Activated CD4-positive, alpha-beta T cell treated with anti-CD3 and anti-CD28 coated beads, Interleukin-2, amount 50 U/mL, for 24 hours (primary cell): ENCODE measurements at regions not wholly inside any gene's neighbourhood (a gene's known extent, or its start where the extent isn't known, plus 50 kb on each side); places are given as distances from the start of the nearest gene placed in this dataset.
"Not testable (repeated sequence)": the region's sequence is repeated elsewhere in the genome, so short reads cannot be mapped to it uniquely, and the experiment has no call there.

Source experiments
- DNase-seq, 2 donors: peaks; one replicate each; pipeline ENCODE4 v3.0.0-alpha.2; 2020; ENCODE audit warnings: low read depth in 1 of 2, low spot score in 1 of 2

DNA sequence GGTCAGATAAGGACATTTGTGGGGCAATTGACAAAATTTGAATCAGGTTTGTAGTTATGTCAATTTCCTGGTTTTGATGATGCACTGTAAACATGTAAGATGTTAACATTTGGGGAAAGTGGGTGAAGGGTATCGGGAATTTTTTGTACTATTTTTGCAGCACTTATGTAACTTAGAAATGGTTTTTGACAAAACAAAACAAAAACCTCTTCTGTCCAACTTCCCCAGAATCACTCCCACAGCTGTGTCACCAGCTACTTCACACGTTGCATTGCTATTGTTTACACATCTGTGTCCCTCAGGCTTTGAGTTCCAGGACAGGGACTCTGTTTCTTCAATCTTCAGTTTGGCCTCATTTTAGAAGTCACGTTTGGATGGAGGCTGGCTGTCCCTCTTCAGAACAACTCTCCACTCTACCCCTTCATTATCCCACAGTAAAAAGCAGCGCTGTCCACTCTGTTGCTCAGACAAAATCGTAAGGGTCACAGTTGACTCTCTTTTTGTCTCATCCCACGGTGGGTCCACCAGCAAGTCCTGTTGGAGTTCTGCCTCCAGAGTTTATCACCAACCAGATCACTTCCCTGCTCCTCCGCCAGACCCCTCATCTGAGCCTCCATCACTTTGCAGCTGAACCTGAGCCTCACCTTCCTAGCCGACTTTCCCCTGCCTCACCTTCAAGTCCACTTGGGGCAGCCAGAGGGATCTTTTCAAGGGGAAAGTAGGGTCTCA, 63.2 kb downstream of the NENF start:
- DNase-seq, result no peak

GRCh38 chr1:212496682-212497081, 64.0 kb downstream of the NENF start:
- no peak for DNase-seq

- no peak for DNase-seq
Observed at GRCh38 chr1:212497553-212497952, 64.8 kb downstream of the NENF start.

DNA sequence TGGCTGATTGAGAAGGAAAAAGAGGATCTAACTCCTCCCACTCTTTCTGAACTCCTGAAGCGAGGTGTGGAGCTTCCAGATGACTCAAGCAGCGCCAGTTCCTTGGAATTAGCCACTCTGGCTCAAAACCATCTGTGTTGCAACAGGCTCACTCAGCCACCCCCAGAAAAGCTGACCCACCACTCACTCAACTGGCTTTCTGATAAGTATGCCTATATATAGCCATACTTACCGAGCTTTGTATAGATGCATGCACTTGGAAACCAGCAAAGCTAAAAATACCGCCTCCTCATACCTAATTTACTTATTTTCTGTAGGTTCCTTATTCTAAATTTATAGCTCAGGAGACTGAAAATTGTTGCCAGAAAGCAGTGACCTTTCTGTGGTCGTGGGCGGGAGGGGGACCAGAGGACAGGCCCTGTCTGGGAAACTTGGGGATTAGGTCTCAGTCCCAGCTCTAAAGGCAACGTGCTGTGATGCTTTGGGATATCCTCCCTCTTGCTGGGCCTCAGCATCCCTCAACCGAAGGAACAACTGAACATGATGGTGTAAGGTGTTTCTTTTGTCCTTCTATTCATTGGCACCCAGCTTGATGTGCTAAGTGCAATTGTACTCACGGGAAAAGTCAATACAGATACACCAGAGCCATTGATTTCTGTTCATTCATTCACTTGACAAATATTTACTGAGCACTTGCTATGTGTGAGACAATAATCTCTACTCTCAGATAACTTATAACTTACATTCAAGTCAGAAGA, 65.7 kb downstream of the NENF start:
- DNase-seq, result no peak

GRCh38 chr1:212500351-212500750, 67.6 kb downstream of the NENF start:
- DNase-seq, result no peak

DNA sequence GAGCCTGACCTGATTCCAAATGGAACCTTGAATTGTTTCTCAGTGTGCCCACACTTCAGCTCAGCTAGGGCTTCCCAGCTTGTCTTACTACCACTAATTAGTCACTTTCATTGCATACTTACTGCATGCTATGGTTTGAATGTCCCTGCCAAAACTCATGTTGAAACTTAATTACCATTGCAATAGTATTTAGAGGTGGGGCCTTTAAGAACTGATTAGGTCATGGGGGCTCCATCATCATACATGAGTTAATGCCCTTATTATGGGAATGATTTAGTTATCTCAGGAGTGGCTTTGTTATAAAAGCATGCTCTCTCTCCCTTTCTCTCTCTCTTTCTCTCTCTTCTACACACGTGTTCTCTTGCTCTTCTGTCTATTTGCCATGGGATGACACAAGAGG, 68.3 kb downstream of the NENF start:
- DNase-seq, result no peak

DNA sequence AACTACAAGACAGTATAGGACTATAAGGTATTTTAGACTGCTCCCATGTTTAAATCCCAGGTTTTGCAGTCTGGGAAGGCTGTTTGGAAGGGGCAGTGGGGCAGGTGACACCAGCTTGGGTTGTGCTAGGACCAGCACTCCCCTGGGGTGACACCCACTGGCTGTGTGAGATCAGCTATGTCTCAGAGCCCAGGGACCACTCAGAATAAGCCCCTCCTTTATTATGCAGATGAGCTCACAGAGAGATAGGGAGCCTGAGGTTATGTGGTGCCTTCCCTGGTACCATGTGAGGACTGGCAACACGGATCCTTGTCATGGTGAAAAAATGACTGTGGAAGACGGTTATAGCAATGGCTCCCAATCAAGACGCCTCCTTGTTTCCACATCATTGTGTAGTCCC, 71.0 kb downstream of the NENF start:
- no peak for DNase-seq

DNA sequence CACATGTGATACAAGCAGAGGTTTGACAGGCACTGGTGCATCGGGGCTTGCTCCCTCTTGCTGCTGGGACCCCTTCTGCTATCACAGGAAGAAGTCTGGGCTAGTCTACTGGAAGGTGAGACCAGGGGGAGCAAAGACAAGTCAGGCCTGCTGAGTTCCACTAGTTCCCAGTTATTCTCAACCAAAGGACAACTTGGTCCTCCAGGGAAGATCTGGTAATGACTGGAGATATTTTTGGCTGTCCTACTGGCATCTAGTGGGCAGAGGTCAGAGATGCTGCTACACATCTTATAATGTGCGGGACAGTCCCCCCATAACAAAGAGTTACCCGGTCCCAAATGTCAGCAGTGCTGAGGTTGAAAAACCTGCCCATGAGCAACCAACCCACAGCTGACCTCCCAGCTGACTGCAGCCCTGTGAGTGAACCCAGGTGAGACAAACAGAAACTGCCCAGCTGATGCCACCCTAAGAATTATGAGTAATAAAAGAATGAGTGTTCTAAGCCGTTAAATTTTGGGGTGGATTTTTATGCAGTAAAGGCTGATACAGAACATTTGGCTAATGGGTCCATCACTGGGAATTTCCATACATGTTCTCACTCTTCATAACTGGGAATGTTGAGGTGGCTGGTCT, 71.6 kb downstream of the NENF start:
- no peak for DNase-seq

DNA sequence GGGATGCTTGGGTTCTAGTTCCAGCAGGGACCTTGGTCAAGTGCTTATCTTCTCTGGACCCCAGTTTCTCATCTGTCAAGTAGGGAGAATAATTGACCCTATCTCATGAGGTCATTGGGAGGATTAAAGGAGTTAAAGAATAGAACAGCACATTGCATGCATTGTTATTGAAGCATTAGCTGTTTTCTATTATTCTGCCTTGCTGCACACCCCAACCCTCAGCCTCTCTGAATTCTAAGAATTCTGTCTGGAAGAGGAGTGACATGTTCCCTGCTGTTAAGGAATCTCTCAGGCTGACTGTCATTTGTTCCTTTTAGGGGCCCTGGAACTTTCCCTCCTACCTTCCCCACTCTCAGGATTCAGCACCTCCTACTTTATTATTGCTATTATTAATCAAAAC, 73.9 kb downstream of the NENF start:
- no peak for DNase-seq

- no peak for DNase-seq
Observed at GRCh38 chr1:212507369-212507768, 74.6 kb downstream of the NENF start.

DNA sequence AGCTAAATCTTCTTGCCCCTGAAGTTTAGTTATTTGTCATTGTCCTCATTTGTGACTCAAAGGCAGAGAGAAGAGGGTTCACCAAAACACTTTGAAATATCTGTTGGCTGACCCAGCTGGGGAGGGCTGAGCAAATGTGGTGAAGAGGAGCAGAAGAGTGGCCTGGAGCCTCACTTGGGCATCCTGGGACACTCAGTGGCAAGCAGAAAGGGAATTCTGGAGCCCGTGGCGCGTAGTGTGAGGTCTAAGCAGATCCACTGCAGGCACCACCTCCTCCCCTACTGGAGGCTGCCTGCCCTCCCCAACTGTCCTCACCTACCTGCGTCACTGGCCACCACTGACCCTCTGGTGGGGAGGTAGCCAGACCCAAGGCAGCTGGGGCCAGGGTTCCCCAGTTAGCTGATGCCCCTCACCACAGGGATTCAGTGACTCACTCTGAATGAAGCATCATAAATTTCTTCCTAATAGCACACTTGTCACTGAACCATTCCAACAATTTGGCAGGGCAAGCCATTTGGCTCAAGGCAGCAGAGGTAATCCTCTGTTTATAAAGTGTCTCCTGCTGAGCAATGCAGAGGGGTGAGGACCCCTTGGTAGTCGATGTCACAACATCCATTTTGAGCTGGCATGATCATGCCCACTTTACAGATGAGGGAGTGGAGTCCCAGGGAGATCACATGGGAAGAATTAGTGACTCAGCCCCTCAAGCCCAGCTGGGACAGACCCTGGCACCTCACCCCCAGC, 80.3 kb downstream of the NENF start:
- DNase-seq, result no peak

- no peak for DNase-seq
Observed at GRCh38 chr1:212513586-212513985, 80.9 kb downstream of the NENF start.

DNA sequence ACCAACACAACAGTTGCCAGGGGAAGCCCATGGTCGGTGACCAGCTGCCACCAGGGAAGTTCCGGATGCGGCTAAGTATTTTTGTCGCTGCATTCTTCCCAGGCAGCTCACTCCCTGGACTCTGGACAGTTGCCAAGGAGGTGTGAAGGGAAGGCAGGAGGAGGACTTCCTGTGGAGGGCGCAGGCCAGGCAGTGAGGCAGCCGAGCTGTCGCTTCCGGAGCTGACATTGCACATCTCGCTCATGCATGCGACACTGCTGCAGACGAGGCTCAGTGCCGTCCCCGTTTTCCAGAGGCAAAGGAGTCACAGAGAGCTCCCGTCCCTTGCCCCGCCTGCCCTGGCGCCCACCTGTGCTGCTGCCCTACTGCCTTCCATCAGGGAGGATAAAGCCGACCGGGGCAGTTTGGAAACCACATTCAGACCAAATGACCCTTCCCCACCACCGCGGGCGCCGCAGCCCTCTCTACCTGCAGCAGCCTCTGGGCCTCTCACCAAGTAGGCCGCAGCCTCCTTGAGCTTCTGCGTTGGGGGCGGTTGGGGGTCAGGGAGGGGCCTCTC, 81.4 kb downstream of the NENF start:
- DNase-seq, result no peak

DNA sequence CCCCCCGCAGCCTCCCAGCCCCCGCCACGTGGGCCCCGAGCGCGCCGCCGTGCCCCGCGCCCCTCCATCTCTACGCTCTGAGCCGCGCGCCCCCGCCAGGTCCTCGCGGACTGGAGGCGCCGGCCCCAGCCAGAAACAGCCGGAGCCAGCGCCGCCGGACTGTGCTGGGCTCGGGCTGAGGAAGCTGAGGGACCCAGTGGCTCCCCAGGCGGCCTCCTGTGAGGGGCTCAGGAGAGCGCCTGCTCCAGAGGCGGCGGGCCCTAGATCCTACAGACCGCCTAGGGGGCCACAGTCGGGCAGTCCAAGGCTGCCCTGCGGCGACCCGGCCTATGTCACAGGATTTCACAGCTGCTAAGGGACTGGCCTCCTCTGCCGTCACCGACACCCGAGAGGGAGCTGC, 82.1 kb downstream of the NENF start:
- no peak for DNase-seq

DNA sequence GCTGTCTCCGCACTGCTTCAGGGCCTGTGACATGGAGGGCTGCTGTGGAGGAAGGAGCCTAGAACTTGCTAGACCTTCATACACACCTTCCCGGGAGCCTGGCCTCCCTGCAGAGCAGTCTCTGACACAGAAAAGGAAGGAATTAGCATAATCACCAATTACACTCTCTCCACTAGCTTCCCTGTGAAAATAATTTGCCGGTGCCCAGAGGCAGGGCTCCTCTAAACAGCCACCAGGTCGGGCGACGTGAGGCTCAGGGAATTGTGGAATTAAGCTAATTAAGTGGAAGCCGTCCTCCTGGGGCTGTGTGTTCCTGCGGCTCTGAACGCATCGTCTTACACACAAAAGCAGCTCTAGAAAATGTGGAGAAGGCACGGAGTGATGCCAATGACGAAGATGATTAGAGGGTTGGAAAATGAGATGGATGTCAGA, 82.6 kb downstream of the NENF start:
- no peak for DNase-seq

DNA sequence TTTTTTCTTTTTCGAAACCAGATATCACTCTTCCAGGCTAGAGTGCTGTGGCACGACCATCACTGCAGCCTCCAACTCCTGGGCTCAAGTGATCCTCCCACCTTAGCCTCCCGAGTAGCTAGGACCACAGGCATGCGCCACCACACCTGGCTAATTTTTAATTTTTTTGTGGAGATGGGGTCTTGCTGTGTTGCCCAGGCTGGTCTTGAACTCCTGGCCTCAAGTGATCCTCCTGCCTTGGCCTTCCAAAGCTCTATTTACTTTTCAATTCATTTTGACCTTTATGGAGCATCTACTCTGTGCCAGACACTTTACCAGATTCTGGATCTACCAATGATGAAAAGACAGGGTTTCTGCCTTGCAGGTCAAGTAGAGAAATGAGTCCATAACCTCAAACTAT, 83.3 kb downstream of the NENF start:
- DNase-seq, result not testable (repeated sequence)

GRCh38 chr1:212518188-212519054, 85.7 kb downstream of the NENF start:
- DNase-seq, result no peak

DNA sequence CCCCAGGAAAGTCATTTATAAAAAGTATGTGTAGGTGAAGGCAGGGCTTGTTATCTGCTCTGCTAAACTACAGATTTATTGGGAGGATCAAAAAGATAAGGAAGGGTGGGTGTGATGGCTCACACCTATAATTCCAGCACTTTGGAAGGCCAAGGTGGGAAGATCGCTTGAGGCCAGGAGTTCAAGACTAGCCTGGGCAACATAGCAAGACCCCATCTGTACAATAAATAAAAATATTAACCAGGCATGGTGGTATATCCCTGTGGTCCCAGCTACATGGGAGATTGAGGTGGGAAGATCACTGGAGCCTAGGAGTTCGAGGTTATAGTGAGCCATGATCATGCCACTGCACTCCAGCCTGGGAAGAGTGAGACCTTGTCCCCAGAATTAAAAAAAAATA, 86.4 kb downstream of the NENF start:
- no peak for DNase-seq

GRCh38 chr1:212520299-212520698, 87.6 kb downstream of the NENF start:
- no peak for DNase-seq

- no peak for DNase-seq
Observed at GRCh38 chr1:212520746-212521145, 87.8 kb upstream of the ATF3 start.
